GM10266 (cell line): ENCODE measurements at regions not wholly inside any gene's neighbourhood (a gene's known extent, or its start where the extent isn't known, plus 50 kb on each side); places are given as distances from the start of the nearest gene placed in this dataset.

ENCODE experiments used
- DNase-seq: peaks from one replicate; pipeline ENCODE4 v3.0.0; 2012; ENCODE audit errors: extremely low spot score
- CTCF ChIP-seq: IDR thresholded peaks from 2 replicates; pipeline ENCODE4 v1.5.1; 2012; ENCODE audit warnings: mild to moderate bottlenecking, low read depth; ENCODE audit not compliant: control insufficient read depth, insufficient read depth; ENCODE audit errors: missing control alignments

DNA sequence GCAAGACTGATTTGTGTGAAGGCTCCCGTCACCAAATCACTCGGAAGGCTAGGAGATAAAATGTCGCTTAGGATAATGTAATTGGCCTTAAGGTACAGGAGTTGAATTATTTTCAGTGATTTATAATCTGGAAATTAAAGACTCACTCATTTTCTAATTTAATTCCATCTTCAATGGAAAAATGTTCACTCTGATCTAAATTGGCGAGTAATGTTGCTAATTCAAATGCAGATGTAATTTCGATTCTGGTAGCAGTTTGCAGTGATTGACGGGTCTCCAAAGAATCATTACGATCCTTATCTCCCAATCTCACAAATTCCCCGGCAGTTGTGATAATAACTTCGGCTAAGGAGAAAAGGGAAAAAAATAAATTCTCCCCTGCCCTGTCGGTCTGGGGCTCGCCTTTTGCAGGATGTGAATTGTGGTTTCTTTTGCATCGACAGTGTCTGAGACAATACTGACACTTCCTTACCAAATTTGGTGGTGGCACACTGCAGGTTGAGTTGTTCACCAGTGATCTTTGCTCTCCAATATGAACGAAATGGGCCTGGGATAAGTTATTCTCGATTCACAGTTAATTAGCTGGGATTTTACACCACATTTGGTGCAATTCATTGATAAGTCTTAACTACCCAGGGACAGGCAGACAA, 215.1 kb upstream of the GPR26 start:
- no peak for DNase-seq
- no peak for TF ChIP-seq CTCF

DNA sequence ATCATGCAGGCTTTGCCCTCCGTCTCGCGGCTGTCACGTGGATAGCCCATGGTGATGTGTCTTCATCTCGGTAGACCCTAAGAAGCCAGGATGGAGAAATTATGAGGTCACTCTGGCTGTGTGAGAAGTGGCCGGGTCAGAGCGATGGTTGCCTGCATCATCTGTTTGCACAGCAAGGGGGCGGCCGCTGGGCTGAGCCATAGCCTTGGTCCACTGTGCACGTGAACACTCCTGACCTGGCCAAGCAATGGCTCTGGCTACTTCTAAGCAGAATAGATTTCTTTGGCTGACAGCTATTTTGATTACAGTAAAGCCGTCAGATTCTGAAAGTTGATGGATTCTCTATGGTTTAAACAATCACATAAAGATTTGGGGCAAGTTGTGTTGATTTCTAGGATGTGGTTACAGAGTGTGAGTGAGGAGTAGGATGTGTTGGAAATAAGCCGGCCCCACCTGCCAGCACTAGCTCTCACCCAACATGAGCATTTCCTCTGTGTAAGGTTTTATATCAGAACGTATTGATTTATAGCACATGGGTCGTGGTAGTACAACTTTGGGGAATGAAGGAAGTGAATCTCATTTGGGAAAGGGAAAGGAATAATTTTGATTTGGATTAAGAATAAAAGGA, 214.4 kb upstream of the GPR26 start:
- DNase-seq, result no peak
- TF ChIP-seq CTCF, result no peak

GRCh38 chr10:123454987-123455386, 211.2 kb upstream of the GPR26 start:
- DNase-seq, result no peak
- TF ChIP-seq CTCF, result no peak

DNA sequence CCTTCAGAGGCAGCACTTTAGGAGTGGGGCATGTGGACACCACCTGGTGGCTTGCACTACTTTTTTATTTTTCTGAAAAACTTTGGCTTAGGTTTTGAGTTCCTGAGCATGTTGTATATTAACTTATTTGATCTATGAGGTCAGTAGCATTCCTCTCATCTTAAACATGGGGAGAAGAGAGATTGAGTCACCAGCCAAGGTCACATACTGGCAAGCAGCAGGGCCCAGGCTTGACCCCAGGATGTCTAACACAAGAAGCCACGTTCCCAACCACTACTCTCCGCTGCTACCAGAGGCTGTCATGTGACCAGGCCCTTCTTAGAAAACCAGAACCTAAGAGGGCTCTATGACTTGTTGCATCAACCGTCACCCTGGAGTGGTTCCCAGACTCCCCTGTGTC, 210.3 kb upstream of the GPR26 start:
- DNase-seq, result no peak
- TF ChIP-seq CTCF, result no peak

GRCh38 chr10:123458933-123459332, 207.2 kb upstream of the GPR26 start:
- TF ChIP-seq CTCF, result no peak
- no peak for DNase-seq

DNA sequence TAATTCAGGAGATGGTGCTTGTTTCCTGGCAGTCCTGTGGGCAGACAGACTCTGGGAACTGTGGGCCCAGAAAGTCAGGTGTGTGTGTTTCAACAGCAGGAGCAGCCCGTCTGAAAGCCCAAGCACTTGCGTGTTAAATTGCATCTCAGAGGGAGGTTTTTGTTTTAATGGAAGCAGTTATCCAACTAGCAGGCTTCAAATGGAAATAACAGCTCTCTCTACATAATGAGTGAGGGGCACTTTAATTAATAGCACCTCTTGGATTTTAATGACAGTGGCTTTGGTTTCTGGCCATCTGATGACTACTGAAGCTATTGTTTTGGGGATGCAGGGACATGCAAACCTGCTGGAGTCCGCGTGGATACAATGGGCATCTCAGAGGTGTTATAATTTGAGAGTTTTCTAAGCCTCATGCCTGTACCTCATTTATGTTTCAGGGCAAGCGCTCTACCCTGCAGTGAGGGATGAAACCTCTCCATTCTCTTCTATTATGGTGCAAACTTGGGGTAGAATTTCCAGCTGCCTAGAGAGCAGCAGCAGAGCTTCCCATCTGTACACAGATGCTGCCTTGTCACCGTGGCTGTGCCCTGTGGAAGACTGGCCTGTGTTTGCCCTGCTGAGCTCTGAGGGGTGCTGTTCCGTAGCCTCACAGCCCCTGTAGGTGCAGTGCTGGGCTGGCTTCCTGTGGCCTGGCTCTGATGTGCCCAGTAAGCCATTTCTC, 206.6 kb upstream of the GPR26 start:
- no peak for TF ChIP-seq CTCF
- no peak for DNase-seq

DNA sequence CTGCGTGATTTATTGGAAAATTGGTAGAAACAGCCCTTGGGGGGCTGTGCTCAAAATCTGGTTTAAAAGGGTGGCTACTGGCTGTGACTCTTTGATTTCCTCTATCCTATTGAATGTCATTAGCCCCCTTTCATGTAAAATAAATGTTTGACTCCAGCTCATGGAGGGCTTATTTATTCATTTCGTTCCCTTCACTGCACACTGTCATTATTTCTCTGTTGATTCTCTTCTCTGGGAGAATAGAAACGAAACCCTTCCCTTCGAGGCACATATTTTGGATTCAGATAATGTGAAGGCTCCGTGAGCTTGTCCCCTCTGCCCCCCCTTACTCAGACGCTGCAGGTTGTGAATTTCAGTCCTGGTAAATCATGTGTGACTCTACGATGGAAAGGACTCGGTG, 203.9 kb upstream of the GPR26 start:
- no peak for TF ChIP-seq CTCF
- no peak for DNase-seq
